ENCODE measurements at regions not wholly inside any gene's neighbourhood (a gene's known extent, or its start where the extent isn't known, plus 50 kb on each side); places are given as distances from the start of the nearest gene placed in this dataset.

DNA sequence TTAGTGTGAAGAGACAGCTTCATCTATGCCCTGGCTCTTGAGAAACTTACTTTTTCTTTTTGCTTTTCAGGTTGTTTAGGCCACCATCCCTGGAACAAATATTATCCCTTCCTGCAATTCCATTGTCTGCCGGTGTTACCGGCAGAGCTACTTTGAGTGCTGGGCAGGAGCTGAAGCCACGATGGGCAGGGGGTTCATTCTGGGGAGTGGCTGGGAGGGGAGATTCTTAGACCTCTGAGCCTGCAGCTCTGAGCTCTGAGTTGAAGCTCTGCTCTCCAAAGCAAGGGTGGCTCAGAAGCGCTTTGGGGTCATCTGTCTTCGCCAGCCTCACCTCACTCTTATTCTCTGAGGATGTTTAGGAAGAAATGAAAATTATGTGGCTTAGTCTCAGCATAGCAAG is 1066.6 kb upstream of the SLC10A2 start:
- no peaks in the 10 kb centered on the region for H3K4me1 Mint-ChIP-seq
- H3K4me3 Mint-ChIP-seq: no peak overlapping the region
- ATAC-seq (no peak), DNase-seq (no peak)
- no peaks in the 10 kb centered on the region for H3K36me3 Mint-ChIP-seq (ENCODE audit: low read depth)
- no peak overlapping the region for H3K27ac Mint-ChIP-seq
- H3K9me3 Mint-ChIP-seq: no peaks in the 10 kb centered on the region
- H3K27me3 Mint-ChIP-seq: no peaks in the 10 kb centered on the region

DNA sequence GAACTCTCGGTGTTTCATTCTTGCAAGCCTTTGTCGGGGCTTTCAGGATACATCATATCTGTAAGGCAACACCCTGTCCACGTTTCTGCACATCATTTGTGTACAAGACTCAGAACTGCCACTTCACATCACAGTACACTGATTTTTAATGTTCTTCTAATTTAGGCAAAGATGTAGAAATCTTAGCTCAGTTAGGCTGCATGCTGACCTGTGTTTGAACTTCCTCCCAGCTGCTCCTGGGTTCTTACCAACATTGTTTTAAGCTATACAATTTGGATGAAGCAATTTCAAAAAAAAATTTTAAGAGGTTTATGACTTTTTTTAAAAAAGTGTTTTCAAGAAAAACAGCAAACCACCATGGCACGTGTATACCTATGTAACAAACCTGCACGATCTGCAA is 1047.9 kb upstream of the SLC10A2 start:
- DNase-seq (no peak), ATAC-seq (no peak)
- Mint-ChIP-seq H3K27me3 (no peaks in the 10 kb centered on the region), H3K9me3 (peaks cover 9% of the 10 kb centered on the region), H3K4me3 (no peak overlapping the region), H3K4me1 (no peaks in the 10 kb centered on the region), H3K27ac (no peak overlapping the region), H3K36me3 (ENCODE audit: low read depth) (no peaks in the 10 kb centered on the region)

DNA sequence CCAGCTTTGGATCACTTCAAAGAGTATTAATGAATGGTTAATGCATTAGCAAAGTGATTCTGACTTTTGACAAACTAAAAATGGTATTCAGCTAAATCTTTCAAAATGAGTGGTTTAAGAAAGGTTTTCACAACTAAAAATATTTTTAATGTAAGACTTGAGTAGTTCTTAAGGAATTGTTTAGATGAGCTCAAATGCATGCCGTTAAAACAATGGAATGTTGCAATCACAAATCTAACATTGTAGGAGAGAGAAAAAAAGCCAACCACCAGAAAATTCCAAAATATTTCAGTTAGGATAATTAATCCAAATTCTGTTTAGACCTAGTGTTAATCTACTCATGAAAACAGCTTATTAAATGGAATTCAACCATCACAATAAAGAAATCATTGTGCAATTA is 1044.8 kb upstream of the SLC10A2 start:
- Mint-ChIP-seq H3K27ac (no peak overlapping the region), H3K9me3 (peaks cover 9% of the 10 kb centered on the region), H3K27me3 (no peaks in the 10 kb centered on the region), H3K4me1 (no peaks in the 10 kb centered on the region), H3K36me3 (ENCODE audit: low read depth) (no peaks in the 10 kb centered on the region), H3K4me3 (no peak overlapping the region)
- no peak for DNase-seq
- no peak for ATAC-seq

DNA sequence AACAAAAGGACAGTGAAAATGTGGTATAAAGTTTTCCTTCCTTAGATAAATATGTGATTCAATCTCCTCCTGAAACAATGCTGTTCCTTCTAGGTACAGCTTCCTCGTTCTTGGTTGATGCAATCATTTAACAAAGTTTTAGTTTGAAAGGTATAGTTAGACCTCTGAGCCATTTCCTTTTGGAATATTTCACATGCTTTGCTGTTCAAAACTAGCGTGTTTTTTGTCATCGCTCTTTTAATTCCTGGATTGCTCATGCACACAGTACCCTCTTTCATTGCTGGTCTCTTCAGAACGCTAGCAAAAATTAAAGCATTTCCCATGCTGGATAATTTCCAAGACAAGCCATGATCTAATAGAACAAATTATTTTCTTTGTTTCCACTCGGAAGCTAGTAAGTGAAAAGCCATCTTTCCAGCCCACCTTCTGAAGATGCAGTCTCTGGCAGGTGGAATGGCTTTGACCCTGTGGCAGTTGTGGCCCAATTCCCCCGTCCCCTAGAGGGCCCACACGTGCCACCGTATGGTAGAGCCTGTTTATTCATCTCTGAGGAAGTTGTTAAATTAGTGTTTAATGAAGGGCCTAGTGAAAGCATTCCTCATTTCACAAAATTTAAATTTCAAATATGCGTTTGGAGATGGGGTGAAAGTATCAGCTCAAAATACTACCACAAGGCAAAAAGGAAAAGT is 1040.6 kb upstream of the SLC10A2 start:
- H3K36me3 Mint-ChIP-seq (ENCODE audit: low read depth): no peaks in the 10 kb centered on the region
- peaks cover 12% of the 10 kb centered on the region for H3K9me3 Mint-ChIP-seq
- H3K4me3 Mint-ChIP-seq: no peak overlapping the region
- no peak overlapping the region for H3K27ac Mint-ChIP-seq
- DNase-seq (no peak), ATAC-seq (no peak)
- no peaks in the 10 kb centered on the region for H3K4me1 Mint-ChIP-seq
- H3K27me3 Mint-ChIP-seq: no peaks in the 10 kb centered on the region

DNA sequence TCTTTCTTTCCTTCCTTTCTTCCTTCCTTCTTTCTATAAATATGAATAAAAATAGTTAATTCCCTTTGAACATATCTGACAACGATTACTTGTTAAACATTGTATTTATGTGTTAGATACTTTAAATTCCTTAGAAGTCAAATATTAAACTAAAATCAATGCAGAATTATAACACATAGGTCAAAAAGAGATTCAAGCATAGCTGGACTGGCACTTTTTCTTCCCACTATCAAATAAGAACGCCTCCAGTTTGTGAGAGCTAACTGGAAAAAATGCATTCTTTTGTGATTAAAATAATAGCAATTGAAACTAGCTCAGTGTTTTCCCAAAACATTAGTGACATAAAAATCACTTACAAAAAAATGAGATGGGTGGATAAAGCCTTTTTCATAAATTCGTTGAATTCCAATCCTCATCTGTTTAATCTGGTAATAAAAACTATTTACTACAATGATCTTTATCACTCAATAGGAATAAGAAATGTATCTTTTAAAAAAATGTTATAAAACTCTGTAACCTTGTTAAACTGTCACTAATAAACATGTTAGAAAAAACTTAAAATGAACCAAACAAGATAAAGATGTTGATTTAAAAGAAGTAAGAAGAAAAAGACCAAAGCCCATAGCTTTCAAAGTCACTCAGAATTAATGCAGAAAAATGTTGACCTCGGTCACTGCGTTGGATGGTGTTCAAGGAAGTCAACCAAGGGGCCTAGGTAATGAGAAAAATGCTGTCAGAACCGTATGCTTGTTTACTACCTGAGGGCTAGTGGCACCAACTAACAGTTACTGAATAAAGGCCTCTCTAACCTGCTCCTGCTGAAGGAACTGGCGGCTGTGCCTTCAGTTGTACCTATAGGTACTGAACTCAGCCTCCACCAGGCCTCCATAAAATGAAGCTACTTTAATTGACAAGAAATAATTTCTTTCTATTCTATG is 1039.5 kb upstream of the SLC10A2 start:
- Mint-ChIP-seq H3K36me3 (ENCODE audit: low read depth) (no peaks in the 10 kb centered on the region), H3K9me3 (peaks cover 14% of the 10 kb centered on the region), H3K27ac (no peak overlapping the region), H3K27me3 (no peaks in the 10 kb centered on the region), H3K4me1 (no peaks in the 10 kb centered on the region), H3K4me3 (no peak overlapping the region)
- DNase-seq (no peak), ATAC-seq (no peak)

DNA sequence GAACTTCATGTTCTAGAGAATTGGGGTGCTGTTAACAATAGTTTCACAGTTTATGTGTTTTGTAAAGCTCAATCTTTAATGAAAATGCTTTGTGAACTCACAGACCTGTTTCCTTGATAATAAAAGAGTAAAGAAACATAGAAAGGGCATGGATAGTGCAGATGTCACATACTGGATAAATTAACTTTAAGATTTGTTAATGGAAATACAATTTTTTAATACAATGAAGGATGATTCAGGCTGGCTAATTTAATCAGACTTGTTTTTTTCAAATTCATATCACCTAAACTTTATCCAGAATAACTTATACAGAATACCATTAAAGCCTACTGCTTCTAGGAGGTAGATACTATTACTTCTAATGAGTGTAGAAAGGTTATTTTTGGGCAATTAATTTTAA is 1033.5 kb upstream of the SLC10A2 start:
- no peak for ATAC-seq

DNA sequence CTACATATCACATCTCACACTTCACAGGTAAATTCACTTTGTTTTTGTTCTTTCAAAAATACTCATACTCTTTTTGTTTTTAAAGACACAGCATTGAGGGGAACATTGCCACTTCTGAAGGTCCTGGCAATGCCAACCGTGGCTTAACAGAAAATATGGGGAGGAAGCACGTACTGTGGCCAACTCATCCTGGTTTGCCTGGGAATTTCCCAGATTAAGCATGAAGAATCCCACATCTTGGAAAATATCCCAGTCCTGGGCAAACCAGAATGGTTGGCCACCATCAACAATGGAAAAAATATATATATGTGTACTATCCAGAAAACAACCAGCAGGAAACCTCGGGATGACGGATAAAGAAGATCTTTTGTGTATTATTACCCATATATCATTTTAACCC is 1032.2 kb upstream of the SLC10A2 start:
- H3K9me3 Mint-ChIP-seq: peaks cover 18% of the 10 kb centered on the region
- no peaks in the 10 kb centered on the region for H3K36me3 Mint-ChIP-seq (ENCODE audit: low read depth)
- no peak overlapping the region for H3K27ac Mint-ChIP-seq
- no peak overlapping the region for H3K4me3 Mint-ChIP-seq
- no peaks in the 10 kb centered on the region for H3K4me1 Mint-ChIP-seq
- no peak for ATAC-seq
- no peak for DNase-seq
- no peaks in the 10 kb centered on the region for H3K27me3 Mint-ChIP-seq

More for the DNA sequence above, 1033.5 kb upstream of the SLC10A2 start:
- Mint-ChIP-seq H3K36me3 (ENCODE audit: low read depth) (no peaks in the 10 kb centered on the region), H3K9me3 (peaks cover 18% of the 10 kb centered on the region), H3K27me3 (no peaks in the 10 kb centered on the region), H3K4me3 (no peak overlapping the region), H3K4me1 (no peaks in the 10 kb centered on the region), H3K27ac (no peak overlapping the region)
- no peak for DNase-seq

DNA sequence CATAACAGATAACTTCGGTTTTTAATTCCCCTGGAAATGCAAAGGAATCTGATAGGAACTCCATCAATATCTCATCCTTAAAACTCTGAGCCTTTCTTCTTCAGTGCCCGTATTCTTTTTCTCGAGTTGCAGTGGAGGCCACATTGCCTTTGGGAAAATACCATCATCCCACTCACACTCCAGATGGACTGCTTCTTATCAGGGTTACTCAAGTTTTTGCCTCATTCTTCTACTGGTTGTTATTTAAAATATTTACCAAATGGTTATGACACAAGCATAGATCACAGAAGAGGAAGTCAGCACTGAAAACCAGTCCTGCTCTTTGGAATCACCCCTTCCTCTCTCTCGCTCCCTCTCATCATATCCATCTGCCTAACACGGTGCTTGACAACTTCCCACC is 1020.5 kb upstream of the SLC10A2 start:
- DNase-seq (no peak), ATAC-seq (no peak)
- Mint-ChIP-seq H3K4me3 (no peak overlapping the region), H3K4me1 (no peaks in the 10 kb centered on the region), H3K36me3 (ENCODE audit: low read depth) (no peaks in the 10 kb centered on the region), H3K9me3 (peaks cover 18% of the 10 kb centered on the region), H3K27me3 (no peaks in the 10 kb centered on the region), H3K27ac (no peak overlapping the region)

DNA sequence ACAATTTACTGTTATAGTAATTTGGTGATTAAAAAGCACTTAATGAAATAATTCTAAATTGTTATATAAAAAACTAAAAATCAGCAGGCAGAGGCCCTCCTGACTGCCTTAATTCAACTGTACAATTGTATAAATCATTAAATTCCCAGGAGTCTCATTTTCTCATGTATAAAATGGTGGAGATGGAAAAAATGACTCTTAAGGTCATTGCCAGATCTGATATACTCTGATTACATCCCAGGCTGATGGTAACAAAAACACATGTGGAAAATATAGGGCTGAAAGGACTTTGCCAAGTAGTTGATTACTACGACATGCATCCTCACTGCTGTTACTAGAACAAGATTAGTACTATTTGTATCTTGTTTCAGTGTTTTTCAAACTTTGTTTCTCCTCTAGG is 1020.0 kb upstream of the SLC10A2 start:
- H3K4me3 Mint-ChIP-seq: no peak overlapping the region
- peaks cover 18% of the 10 kb centered on the region for H3K9me3 Mint-ChIP-seq
- H3K36me3 Mint-ChIP-seq (ENCODE audit: low read depth): no peaks in the 10 kb centered on the region
- no peaks in the 10 kb centered on the region for H3K27me3 Mint-ChIP-seq
- ATAC-seq (no peak), DNase-seq (no peak)
- no peak overlapping the region for H3K27ac Mint-ChIP-seq
- no peaks in the 10 kb centered on the region for H3K4me1 Mint-ChIP-seq

DNA sequence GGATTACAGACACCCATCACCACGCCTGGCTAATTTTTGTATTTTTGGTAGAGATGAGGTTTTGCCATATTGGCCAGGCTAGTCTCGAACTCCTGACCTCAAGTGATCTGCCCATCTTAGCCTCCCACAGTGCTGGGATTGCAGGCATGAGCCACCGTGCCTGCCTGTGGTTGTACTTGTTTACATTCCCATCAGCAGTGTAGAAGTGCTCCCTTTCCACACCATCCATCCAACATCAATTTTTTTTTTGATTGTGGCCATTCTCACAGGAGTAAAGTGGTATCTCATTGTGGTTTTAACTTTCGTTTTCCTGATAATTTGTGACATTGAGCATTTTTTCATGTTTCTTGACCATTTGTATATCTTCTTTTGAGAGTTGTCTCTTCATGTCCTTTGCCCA is 1019.4 kb upstream of the SLC10A2 start:
- no peak overlapping the region for H3K27ac Mint-ChIP-seq
- peaks cover 18% of the 10 kb centered on the region for H3K9me3 Mint-ChIP-seq
- no peaks in the 10 kb centered on the region for H3K4me1 Mint-ChIP-seq
- H3K27me3 Mint-ChIP-seq: no peaks in the 10 kb centered on the region
- no peak overlapping the region for H3K4me3 Mint-ChIP-seq
- ATAC-seq (no peak), DNase-seq (no peak)
- no peaks in the 10 kb centered on the region for H3K36me3 Mint-ChIP-seq (ENCODE audit: low read depth)

DNA sequence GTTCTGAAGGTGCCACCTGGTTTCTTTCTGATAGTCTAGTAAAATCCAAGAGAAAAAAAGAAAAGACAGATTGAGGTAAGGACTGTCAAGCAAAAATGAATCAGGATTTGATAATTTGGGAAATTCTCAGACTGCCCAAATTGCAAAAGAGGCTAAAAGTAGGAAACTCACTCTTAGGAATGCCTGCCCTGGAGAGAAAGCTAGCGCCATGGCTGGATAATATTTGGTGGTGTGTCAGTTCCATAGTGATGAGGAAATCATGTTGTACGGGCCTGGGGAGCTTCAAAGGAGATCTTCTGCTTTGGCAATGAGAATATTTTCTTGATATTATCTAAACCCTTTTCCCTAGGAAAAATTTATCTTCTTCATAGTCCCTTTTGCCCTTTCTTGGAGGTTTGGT is 1008.1 kb upstream of the SLC10A2 start:
- Mint-ChIP-seq H3K9me3 (peaks cover 7% of the 10 kb centered on the region), H3K27me3 (no peaks in the 10 kb centered on the region), H3K27ac (no peak overlapping the region), H3K36me3 (ENCODE audit: low read depth) (no peaks in the 10 kb centered on the region), H3K4me1 (no peaks in the 10 kb centered on the region), H3K4me3 (no peak overlapping the region)
- no peak for ATAC-seq
- DNase-seq: no peak

DNA sequence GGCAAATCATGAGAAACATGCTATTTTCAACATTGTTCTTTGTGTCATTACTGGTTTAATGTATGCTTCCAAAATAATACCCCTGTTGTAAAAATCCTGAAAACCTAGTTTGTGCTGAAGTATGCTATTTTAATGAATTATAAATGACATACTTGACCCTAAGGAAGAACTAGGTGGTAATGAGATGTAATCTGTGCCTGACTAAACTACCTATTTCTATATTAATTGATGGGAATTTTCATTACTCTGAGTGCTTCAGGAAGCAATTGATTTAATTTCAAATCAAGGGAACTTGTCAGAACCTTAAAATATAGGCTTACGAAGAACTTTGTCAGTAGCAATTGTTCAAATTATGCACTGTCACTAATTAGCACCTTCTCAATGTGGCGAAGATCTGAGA is 1005.6 kb upstream of the SLC10A2 start:
- no peak for DNase-seq
- Mint-ChIP-seq H3K9me3 (no peaks in the 10 kb centered on the region), H3K27ac (no peak overlapping the region), H3K36me3 (ENCODE audit: low read depth) (no peaks in the 10 kb centered on the region), H3K4me1 (no peaks in the 10 kb centered on the region), H3K27me3 (no peaks in the 10 kb centered on the region), H3K4me3 (no peak overlapping the region)
- no peak for ATAC-seq

DNA sequence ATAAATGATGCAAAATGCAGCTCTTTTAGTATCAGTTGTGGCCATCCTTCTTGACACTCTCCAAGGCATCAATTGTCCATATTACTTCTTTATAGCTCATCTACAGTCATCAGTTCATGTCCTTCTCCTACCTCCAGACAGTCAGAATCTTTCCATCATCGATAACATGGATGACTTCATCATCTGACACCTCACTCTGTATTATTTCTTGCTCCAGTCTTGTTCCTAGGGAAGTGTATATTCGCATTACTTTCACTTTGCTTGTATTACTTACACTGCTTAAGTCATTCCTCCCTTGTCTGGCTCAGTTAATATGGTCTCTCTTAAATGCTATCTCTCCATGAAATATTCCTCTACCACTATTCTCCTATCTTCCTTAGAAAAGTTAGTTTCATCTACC is 999.1 kb upstream of the SLC10A2 start:
- no peak overlapping the region for H3K27ac Mint-ChIP-seq
- no peak overlapping the region for H3K4me3 Mint-ChIP-seq
- H3K4me1 Mint-ChIP-seq: no peaks in the 10 kb centered on the region
- DNase-seq (no peak), ATAC-seq (no peak)
- no peaks in the 10 kb centered on the region for H3K36me3 Mint-ChIP-seq (ENCODE audit: low read depth)
- H3K9me3 Mint-ChIP-seq: peaks cover 11% of the 10 kb centered on the region
- no peaks in the 10 kb centered on the region for H3K27me3 Mint-ChIP-seq

DNA sequence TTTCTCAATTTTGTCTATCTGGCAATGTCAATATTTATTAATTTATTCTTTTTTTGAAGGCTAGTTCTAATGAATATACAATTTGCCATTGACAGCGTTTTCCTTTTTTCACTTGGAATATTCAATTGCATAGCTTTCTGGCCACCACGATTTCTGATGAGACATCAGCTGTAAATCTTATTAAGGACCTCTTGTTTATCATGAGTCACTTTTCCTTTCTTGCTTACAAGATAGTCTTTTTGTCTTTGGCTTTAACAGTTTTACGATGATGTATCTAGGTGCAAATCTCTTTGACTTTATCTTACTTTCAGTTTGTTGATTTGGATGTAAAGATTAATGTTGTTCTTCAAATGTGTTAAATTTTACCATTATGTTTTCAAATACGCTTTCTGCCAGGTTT is 991.6 kb upstream of the SLC10A2 start:
- Mint-ChIP-seq H3K36me3 (ENCODE audit: low read depth) (no peaks in the 10 kb centered on the region), H3K4me3 (no peak overlapping the region), H3K9me3 (peaks cover 18% of the 10 kb centered on the region), H3K27ac (no peak overlapping the region), H3K27me3 (no peaks in the 10 kb centered on the region), H3K4me1 (no peaks in the 10 kb centered on the region)
- DNase-seq (no peak), ATAC-seq (no peak)

DNA sequence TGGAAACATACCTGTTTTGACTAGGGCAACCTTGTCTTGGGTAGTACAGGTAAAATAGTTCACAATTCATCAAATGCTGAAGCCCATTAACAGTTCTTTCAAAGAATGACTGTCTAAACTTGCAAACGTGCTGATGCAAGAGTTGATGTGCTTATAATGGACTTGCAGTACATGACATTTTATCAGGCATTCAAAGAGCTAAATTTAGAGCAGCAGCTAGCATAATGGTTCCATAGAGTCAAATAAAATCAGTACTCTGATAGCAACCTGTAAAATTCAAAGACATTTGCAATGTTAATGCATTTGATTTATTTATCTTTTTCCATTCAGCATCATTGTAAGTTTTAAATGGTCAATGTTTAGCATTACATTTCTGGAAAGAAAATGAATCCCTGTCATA is 979.7 kb upstream of the SLC10A2 start:
- Mint-ChIP-seq H3K4me3 (no peak overlapping the region), H3K36me3 (ENCODE audit: low read depth) (no peaks in the 10 kb centered on the region), H3K4me1 (no peaks in the 10 kb centered on the region), H3K9me3 (peaks cover 6% of the 10 kb centered on the region), H3K27ac (no peak overlapping the region), H3K27me3 (no peaks in the 10 kb centered on the region)
- DNase-seq: no peak
- no peak for ATAC-seq
